HUES64 (cell line): ENCODE measurements at regions not wholly inside any gene's neighbourhood (a gene's known extent, or its start where the extent isn't known, plus 50 kb on each side); places are given as distances from the start of the nearest gene placed in this dataset.

Source experiments
- H3K27ac ChIP-seq: 2 replicates; pipeline ENCODE4 v1.7.0; 2013; ENCODE audit warnings: low read depth, low read length, inconsistent platforms
- H3K27me3 ChIP-seq: 2 replicates; pipeline ENCODE4 v1.6.1; 2013; ENCODE audit warnings: mild to moderate bottlenecking, low read length; ENCODE audit not compliant: insufficient read depth
- H3K36me3 ChIP-seq: 2 replicates; pipeline ENCODE4 v1.6.1; 2013; ENCODE audit warnings: mild to moderate bottlenecking, low read length; ENCODE audit not compliant: insufficient read depth
- H3K4me1 ChIP-seq: 2 replicates; pipeline ENCODE4 v1.6.1; 2013; ENCODE audit warnings: mild to moderate bottlenecking, low read length, moderate library complexity; ENCODE audit not compliant: insufficient read depth
- H3K4me3 ChIP-seq: 2 replicates; pipeline ENCODE4 v1.5.1; 2013; ENCODE audit warnings: mild to moderate bottlenecking, low read length, moderate library complexity
- H3K9ac ChIP-seq: 2 replicates; pipeline ENCODE4 v1.6.1; 2013; ENCODE audit warnings: mild to moderate bottlenecking, low read depth, low read length
- H3K9me3 ChIP-seq: 2 replicates; pipeline ENCODE4 v1.6.1; 2013; ENCODE audit warnings: low read depth, low read length; ENCODE audit not compliant: insufficient read depth
- WGBS: fragments of 150-250, 120-280 bp; methylation state at CpG from one replicate; pipeline ENCODE4 v1.1.7; 2013; ENCODE audit warnings: missing lambda C conversion rate; 5-methylcytosine and 5-hydroxymethylcytosine counted together

- WGBS, result 97% methylated on average over 12 of the region's 12 CpGs
- no peak overlapping the region for H3K9ac ChIP-seq
- H3K4me1 ChIP-seq, result no peaks in the 10 kb centered on the region
- no peaks in the 10 kb centered on the region for H3K9me3 ChIP-seq
- H3K36me3 ChIP-seq, result no peaks in the 10 kb centered on the region
- H3K4me3 ChIP-seq, result no peak overlapping the region
- H3K27ac ChIP-seq, result no peak overlapping the region
- H3K27me3 ChIP-seq, result no peaks in the 10 kb centered on the region
Observed at GRCh38 chr10:131446171-131446570, 134.7 kb upstream of the TCERG1L start.

- H3K9ac ChIP-seq, result no peak overlapping the region
- WGBS, result 95% methylated on average over 13 of the region's 13 CpGs
- H3K27ac ChIP-seq, result no peak overlapping the region
- no peak overlapping the region for H3K4me3 ChIP-seq
- H3K9me3 ChIP-seq, result no peaks in the 10 kb centered on the region
- H3K36me3 ChIP-seq, result no peaks in the 10 kb centered on the region
- peaks cover 5% of the 10 kb centered on the region; the same call in 1 of the 2 replicates for H3K4me1 ChIP-seq
- H3K27me3 ChIP-seq, result peaks cover 6% of the 10 kb centered on the region
Observed at GRCh38 chr10:131448171-131448570, 136.7 kb upstream of the TCERG1L start.

DNA sequence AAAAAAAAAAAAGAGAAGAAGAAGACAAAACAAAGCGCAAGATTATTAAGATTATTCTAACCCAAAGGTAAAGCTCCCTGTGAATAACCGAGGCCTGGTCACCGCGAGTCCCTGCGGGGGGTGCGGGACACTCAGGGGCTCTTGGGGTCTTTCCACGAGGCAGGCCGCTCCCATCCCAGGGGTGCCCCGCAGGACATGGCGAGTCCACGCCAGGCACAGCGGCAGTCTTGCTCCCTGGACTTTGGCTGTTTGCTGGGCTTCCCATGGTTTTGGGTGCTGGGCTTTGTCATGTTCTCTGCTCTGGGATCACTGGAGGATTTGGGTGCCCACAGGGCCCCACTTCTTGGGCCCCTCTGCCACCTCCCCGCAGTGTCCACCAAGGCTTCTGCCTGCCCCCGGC is 137.4 kb upstream of the TCERG1L start:
- 93% methylated on average over 14 of the region's 14 CpGs for WGBS
- Histone ChIP-seq H3K9me3 (no peaks in the 10 kb centered on the region), H3K4me3 (no peak overlapping the region), H3K27ac (no peak overlapping the region), H3K4me1 (peaks cover 5% of the 10 kb centered on the region; the same call in 1 of the 2 replicates), H3K36me3 (no peaks in the 10 kb centered on the region), H3K9ac (no peak overlapping the region), H3K27me3 (peaks cover 7% of the 10 kb centered on the region)

GRCh38 chr10:131450216-131450765 is 138.8 kb upstream of the TCERG1L start:
- Histone ChIP-seq H3K4me1 (peaks cover 5% of the 10 kb centered on the region; the same call in 1 of the 2 replicates), H3K36me3 (no peaks in the 10 kb centered on the region), H3K27me3 (peaks cover 7% of the 10 kb centered on the region), H3K4me3 (no peak overlapping the region), H3K27ac (no peak overlapping the region), H3K9me3 (no peaks in the 10 kb centered on the region), H3K9ac (no peak overlapping the region)
- 93% methylated on average over 7 of the region's 7 CpGs for WGBS

GRCh38 chr10:131451407-131452015 is 140.0 kb upstream of the TCERG1L start:
- no peaks in the 10 kb centered on the region for H3K36me3 ChIP-seq
- H3K4me1 ChIP-seq, result peaks cover 5% of the 10 kb centered on the region; the same call in 1 of the 2 replicates
- no peak overlapping the region for H3K9ac ChIP-seq
- H3K4me3 ChIP-seq, result no peak overlapping the region
- peaks cover 7% of the 10 kb centered on the region for H3K27me3 ChIP-seq
- no peaks in the 10 kb centered on the region for H3K9me3 ChIP-seq
- 90% methylated on average over 7 of the region's 7 CpGs for WGBS
- no peak overlapping the region for H3K27ac ChIP-seq

DNA sequence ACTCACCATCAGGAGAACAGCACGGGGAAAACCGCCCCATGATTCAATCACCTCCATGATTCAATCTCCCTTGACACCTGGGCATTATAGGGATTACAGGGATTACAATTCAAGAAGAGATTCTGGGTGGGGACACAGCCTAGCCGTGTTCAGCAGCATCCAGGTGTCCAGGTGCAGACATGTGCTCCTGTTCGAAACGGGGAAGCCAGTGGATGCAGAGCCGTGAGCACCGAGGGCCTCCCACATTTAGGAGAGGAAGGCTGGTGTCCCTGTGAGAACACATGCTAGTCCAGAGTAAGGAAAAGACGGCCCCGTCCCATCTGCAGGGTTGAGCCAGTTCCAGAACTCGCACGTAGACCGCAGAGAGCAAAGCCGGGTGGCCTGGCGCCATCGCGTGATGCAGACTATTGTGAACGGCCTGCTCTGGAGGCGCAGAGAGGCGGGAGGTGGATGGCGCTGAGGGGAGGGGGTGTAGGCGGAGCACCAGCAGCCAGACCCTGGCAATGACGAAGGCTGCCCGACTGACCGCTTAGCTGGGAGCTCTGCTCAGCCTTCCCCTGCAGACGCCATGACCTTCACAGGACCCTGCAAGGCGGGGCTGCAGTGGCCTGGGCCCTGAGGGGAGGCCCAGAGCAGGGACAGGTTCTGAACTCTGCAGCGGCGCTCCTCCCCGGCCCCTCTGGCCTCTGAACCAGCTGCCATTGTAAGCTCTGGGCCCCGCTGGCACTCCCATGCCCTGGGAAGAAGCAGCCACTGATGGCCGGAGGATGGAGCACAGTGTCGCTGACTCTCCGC is 141.6 kb upstream of the TCERG1L start:
- H3K9ac ChIP-seq, result peak overlapping the region; percentile 48; the same call in 1 of the 2 replicates

DNA sequence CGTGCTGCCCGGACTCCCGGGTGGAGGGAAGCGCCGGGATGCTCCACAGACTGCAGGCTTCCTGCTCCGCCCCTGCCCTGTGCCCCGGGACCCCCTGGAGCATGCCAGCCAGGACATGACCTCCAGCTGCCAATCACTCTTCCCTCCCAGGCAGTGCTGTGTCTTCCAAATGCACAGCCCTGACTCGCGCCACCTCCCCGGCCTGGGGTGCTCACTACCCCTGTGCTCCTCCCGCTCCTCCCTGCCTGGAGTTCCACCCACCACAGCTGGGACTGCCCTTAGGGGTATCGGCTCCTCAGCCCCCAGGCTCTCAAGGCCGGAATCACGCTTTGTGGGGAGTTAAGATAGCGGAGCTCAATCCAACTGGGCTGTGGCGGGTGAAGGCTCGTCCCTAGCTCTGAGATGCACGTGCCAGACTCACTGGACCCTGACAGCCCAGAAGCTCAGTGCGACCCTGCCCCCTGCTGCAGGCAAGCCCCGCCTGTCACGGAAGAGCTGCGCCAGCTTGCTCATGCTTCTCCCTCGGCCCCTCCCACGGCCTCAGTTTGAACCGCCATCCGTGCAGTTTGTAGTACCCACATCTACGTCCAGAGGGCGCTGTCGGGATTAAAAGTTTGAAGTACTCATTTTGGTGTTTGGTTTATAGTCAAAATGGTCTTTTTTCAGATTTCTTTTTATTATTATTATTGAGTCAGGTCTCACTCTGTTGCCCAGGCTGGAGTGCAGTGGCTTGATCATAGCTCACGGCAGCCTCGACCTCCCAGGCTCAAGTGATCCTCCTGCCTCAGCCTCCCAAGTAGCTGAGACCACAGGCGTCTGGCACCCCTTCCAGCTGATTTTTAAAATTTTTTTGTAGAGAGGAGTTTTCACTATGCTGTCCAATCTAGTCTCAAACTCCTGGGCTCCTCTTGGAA is 142.5 kb upstream of the TCERG1L start:
- 11% methylated on average over 32 of the region's 32 CpGs for WGBS
- peak overlapping the region; percentile 57 for H3K4me3 ChIP-seq
- no peak overlapping the region for H3K27ac ChIP-seq
- peaks cover 7% of the 10 kb centered on the region for H3K27me3 ChIP-seq
- H3K9ac ChIP-seq, result no peak overlapping the region
- no peaks in the 10 kb centered on the region for H3K9me3 ChIP-seq
- H3K36me3 ChIP-seq, result no peaks in the 10 kb centered on the region
- H3K4me1 ChIP-seq, result peaks cover 5% of the 10 kb centered on the region; the same call in 1 of the 2 replicates

More for the DNA sequence above, 141.6 kb upstream of the TCERG1L start:
- 22% methylated on average over 32 of the region's 33 CpGs for WGBS
- H3K4me1 ChIP-seq, result peaks cover 5% of the 10 kb centered on the region; the same call in 1 of the 2 replicates
- H3K4me3 ChIP-seq, result peak overlapping the region; percentile 57
- H3K27me3 ChIP-seq, result peaks cover 7% of the 10 kb centered on the region
- no peaks in the 10 kb centered on the region for H3K9me3 ChIP-seq
- no peak overlapping the region for H3K27ac ChIP-seq
- H3K36me3 ChIP-seq, result no peaks in the 10 kb centered on the region

GRCh38 chr10:131456411-131456810 is 144.9 kb upstream of the TCERG1L start:
- 93% methylated on average over 11 of the region's 11 CpGs for WGBS

GRCh38 chr10:131461093-131461492 is 149.6 kb upstream of the TCERG1L start:
- H3K4me3 ChIP-seq, result no peak overlapping the region
- 93% methylated on average over 5 of the region's 5 CpGs for WGBS
- no peaks in the 10 kb centered on the region for H3K36me3 ChIP-seq
- no peak overlapping the region for H3K9ac ChIP-seq
- H3K27me3 ChIP-seq, result no peaks in the 10 kb centered on the region
- no peaks in the 10 kb centered on the region for H3K4me1 ChIP-seq
- no peaks in the 10 kb centered on the region for H3K9me3 ChIP-seq
- no peak overlapping the region for H3K27ac ChIP-seq

More at GRCh38 chr10:131456411-131456810, 144.9 kb upstream of the TCERG1L start:
- H3K27ac ChIP-seq, result no peak overlapping the region
- H3K4me3 ChIP-seq, result no peak overlapping the region
- peaks cover 5% of the 10 kb centered on the region; the same call in 1 of the 2 replicates for H3K4me1 ChIP-seq
- H3K36me3 ChIP-seq, result no peaks in the 10 kb centered on the region
- H3K27me3 ChIP-seq, result peaks cover 7% of the 10 kb centered on the region
- no peak overlapping the region for H3K9ac ChIP-seq
- H3K9me3 ChIP-seq, result no peaks in the 10 kb centered on the region

DNA sequence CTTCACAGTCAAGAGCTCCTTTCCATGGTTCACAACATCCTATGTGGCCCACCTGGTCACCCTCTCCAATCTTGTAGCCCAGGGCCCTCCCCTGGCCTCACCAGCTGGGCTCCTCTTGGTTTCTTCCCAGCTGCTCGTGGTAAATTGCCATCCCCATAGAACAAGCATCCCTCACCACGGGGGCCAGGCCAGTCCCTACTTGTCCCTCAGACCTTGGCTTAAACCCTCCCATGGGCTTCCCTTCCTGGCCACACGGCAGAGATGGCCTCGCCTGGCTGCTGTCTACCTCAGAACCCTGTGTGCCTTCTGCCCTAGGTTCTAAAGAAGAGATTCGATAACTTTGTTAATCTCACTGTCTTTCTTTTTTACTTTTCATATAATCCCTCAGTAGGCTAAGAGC is 153.3 kb upstream of the TCERG1L start:
- H3K36me3 ChIP-seq, result no peaks in the 10 kb centered on the region
- no peak overlapping the region for H3K4me3 ChIP-seq
- 91% methylated on average over 5 of the region's 5 CpGs for WGBS
- no peaks in the 10 kb centered on the region for H3K4me1 ChIP-seq
- H3K9me3 ChIP-seq, result no peaks in the 10 kb centered on the region
- H3K9ac ChIP-seq, result no peak overlapping the region
- H3K27me3 ChIP-seq, result no peaks in the 10 kb centered on the region
- no peak overlapping the region for H3K27ac ChIP-seq
